ENCODE measurements at regions not wholly inside any gene's neighbourhood (a gene's known extent, or its start where the extent isn't known, plus 50 kb on each side); places are given as distances from the start of the nearest gene placed in this dataset.

DNA sequence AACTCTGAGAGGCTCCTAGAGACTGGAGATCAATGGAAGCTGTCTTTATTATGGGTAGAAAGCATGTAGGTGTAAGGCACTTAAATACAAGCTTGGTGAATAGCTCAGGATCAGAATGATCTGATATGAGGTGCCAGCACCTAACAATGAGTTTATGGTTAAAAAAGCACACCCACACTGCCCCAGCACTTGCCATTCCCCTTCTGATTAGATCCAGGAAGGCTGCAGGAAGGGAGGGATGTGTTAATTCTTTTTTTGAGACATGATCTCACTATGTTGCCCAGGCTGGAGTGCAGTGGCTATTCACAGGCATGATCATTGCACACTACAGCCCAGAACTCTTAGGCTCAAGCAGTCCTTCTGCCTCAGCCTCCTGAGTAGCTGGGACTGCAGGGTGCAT, 71.8 kb upstream of the IVNS1ABP start:
- TF ChIP-seq CTCF (conservative IDR thresholded peaks at IDR 0.05; ENCODE audit: low read depth, low read length) (no peak), EZH2phosphoT487 (IDR thresholded peaks at IDR 0.05; ENCODE audit: borderline replicate concordance, low read length) (no peak), EZH2 (IDR thresholded peaks at IDR 0.05; ENCODE audit: low read length, unreplicated experiment) (no peak)

Measured in PC-3 (cell line).